HepG2 (cell line): ENCODE measurements at regions not wholly inside any gene's neighbourhood (a gene's known extent, or its start where the extent isn't known, plus 50 kb on each side); places are given as distances from the start of the nearest gene placed in this dataset.

Experiments used
- ATAC-seq: fragments of 200-7000 bp; cut with Tn5 transposase; 3 replicates; pipeline ENCODE4 v1.9.1; 2020; ENCODE audit warnings: mild to moderate bottlenecking, moderate library complexity
- BruUV-seq: library from RNA; stranded (reverse); fragments of 400-500 nt; replicated peaks from 2 replicates; lab custom pipeline; 2021; lab: Mats Ljungman, UMichigan
- CTCF ChIA-PET: fragments of 300-600 bp; formaldehyde crosslinking; extraction: SDS; loops from one replicate; lab custom pipeline; 2021; ENCODE audit warnings: low total read pairs, inconsistent platforms, low intra/inter-chr PET ratio; lab: Yijun Ruan, JAX
- POLR2A ChIA-PET: fragments of 350-600 bp; sonication (Branson Sonifier 250); formaldehyde crosslinking; loops from one replicate; lab custom pipeline; 2020; ENCODE audit warnings: antibody characterized with exemption, inconsistent platforms; lab: Yijun Ruan, JAX
- DNase-seq: peaks from one replicate; pipeline ENCODE4 v3.0.0-alpha.2; 2015; ENCODE audit warnings: low spot score
- FAIRE-seq: peaks from 3 replicates; lab custom pipeline; 2011; peaks lifted over from hg19 to GRCh38; lab: Jason Lieb, UNC
- H2AFZ ChIP-seq: one replicate; pipeline ENCODE4 v1.6.1; 2011; ENCODE audit warnings: low read length, inconsistent platforms
- H3K27ac ChIP-seq: fragments of 300-600 bp; 3 replicates; pipeline ENCODE4 v1.8.0; 2011; ENCODE audit warnings: mixed run types, mild to moderate bottlenecking, mixed read lengths, low read length, inconsistent platforms; ENCODE audit not compliant: insufficient read depth; ENCODE audit errors: extremely low read length
- H3K27me3 ChIP-seq, 2 experiments: fragments of 200-600 bp in 1 of 2; 2 replicates in 1 of 2; 3 replicates in 1 of 2; pipeline versions ENCODE4 v1.6.0 to v1.8.0; 2011; ENCODE audit warnings: low read length in 2 of 2, mild to moderate bottlenecking in 2 of 2, moderate library complexity in 2 of 2, inconsistent platforms in 1 of 2; ENCODE audit not compliant: insufficient read depth in 2 of 2, control insufficient read depth in 1 of 2
- H3K36me3 ChIP-seq, 2 experiments: fragments of 200-600 bp in 1 of 2; replicated peaks in 1 of 2; 2 replicates in 1 of 2; 3 replicates in 1 of 2; pipeline versions ENCODE4 v1.5.1 to v1.8.0; 2011; ENCODE audit warnings: low read length in 2 of 2, inconsistent platforms in 1 of 2; ENCODE audit not compliant: insufficient read depth in 2 of 2, control insufficient read depth in 1 of 2
- H3K4me1 ChIP-seq: 2 replicates; pipeline ENCODE4 v1.5.1; 2012; ENCODE audit warnings: low read length, inconsistent platforms; ENCODE audit not compliant: insufficient read depth
- H3K4me2 ChIP-seq: 2 replicates; pipeline ENCODE4 v1.6.0; 2011; ENCODE audit warnings: low read depth, low read length, inconsistent platforms
- H3K4me3 ChIP-seq, 3 experiments: fragments of 200-600 bp in 1 of 3; sonication (generic), shearing (Covaris generic) in 1 of 3; replicated peaks in 1 of 3; 2 replicates each; pipeline ENCODE4 v1.5.1; 2011 to 2016; ENCODE audit warnings: low read length in 3 of 3, inconsistent platforms in 2 of 3, low read depth in 2 of 3, mild to moderate bottlenecking in 2 of 3, control low read depth in 1 of 3, mixed read lengths in 1 of 3; ENCODE audit not compliant: insufficient read depth in 1 of 3
- H3K79me2 ChIP-seq: one replicate; pipeline ENCODE4 v1.6.1; 2011; ENCODE audit warnings: low read length, inconsistent platforms; ENCODE audit not compliant: insufficient read depth
- H3K9ac ChIP-seq: 2 replicates; pipeline ENCODE4 v1.6.0; 2011; ENCODE audit warnings: mild to moderate bottlenecking, low read depth, low read length, inconsistent platforms; ENCODE audit not compliant: insufficient read depth
- H3K9me3 ChIP-seq: 2 replicates; pipeline ENCODE4 v1.5.1; 2012; ENCODE audit warnings: mild to moderate bottlenecking, low read length
- H4K20me1 ChIP-seq: 2 replicates; pipeline ENCODE4 v1.6.0; 2011; ENCODE audit warnings: inconsistent platforms, mild to moderate bottlenecking, low read length, moderate library complexity; ENCODE audit not compliant: insufficient read depth
- CEBPB ChIP-seq: IDR thresholded peaks from 2 replicates; pipeline ENCODE4 v1.6.1; 2011; ENCODE audit warnings: low read depth, low read length, improper control_type of control experiment, borderline replicate concordance
- MIER3 ChIP-seq: IDR thresholded peaks from 2 replicates; pipeline ENCODE4 v1.6.1; 2016; ENCODE audit warnings: missing compliant biosample characterization, borderline replicate concordance
- MXD4 ChIP-seq: IDR thresholded peaks from 2 replicates; pipeline ENCODE4 v1.6.1; 2016; ENCODE audit warnings: mild to moderate bottlenecking, missing biosample characterization, missing genetic modification reagents
- PAX8 ChIP-seq: sonication (generic); formaldehyde crosslinking; IDR thresholded peaks from 2 replicates; pipeline ENCODE4 v1.8.0; 2022; ENCODE audit warnings: mild to moderate bottlenecking, missing genetic modification reagents, borderline replicate concordance
- PHF8 ChIP-seq: sonication (generic); formaldehyde crosslinking; IDR thresholded peaks from 2 replicates; pipeline ENCODE4 v1.5.0; 2020; ENCODE audit warnings: missing genetic modification reagents
- RCOR2 ChIP-seq: IDR thresholded peaks from 2 replicates; pipeline ENCODE4 v1.6.1; 2016; ENCODE audit warnings: missing biosample characterization, missing genetic modification reagents
- SMARCC2 ChIP-seq: fragments of 450-650 bp; IDR thresholded peaks from 2 replicates; pipeline ENCODE4 v1.6.1; 2017; ENCODE audit warnings: antibody characterized with exemption, mild to moderate bottlenecking
- TBX3 ChIP-seq: fragments of 450-650 bp; IDR thresholded peaks from 2 replicates; pipeline ENCODE4 v1.6.1; 2017; ENCODE audit warnings: antibody characterized with exemption, mild to moderate bottlenecking, inconsistent platforms, borderline replicate concordance
- ZBTB8A ChIP-seq: sonication (generic); formaldehyde crosslinking; IDR thresholded peaks from 2 replicates; pipeline ENCODE4 v1.4.0; 2020; ENCODE audit warnings: mild to moderate bottlenecking, low read depth, missing genetic modification reagents, borderline replicate concordance
- ZFP82 ChIP-seq: sonication (generic); formaldehyde crosslinking; IDR thresholded peaks from 2 replicates; pipeline ENCODE4 v1.5.1; 2020; ENCODE audit warnings: mild to moderate bottlenecking, missing genetic modification reagents, borderline replicate concordance
- WGBS: methylation state at CpG from one replicate; pipeline ENCODE4 v1.1.6; 2017; ENCODE audit warnings: low lambda C conversion rate; 5-methylcytosine and 5-hydroxymethylcytosine counted together
- in situ Hi-C: cut with HindIII; loops from 2 replicates; pipeline ENCODE4 v1.10.0; 2017; ENCODE audit warnings: low pct_unique_long_range_greater_than_20kb; ENCODE audit not compliant: extremely low pct_ligation_motif_present
- intact Hi-C: fragments of 100-400 bp; cut with micrococcal nuclease; formaldehyde crosslinking; loops from one replicate; pipeline ENCODE4 v1.10.0; 2022; ENCODE audit not compliant: unreplicated experiment
- TF ChIP-seq, protein P1 (sequence below): sonication (generic); formaldehyde crosslinking; IDR thresholded peaks from 2 replicates; pipeline ENCODE4 v1.4.0; 2020; ENCODE audit warnings: mild to moderate bottlenecking, missing genetic modification reagents
- TF ChIP-seq, protein P2 (sequence below): sonication (generic); formaldehyde crosslinking; IDR thresholded peaks from 2 replicates; pipeline ENCODE4 v1.8.0; 2022; ENCODE audit warnings: mild to moderate bottlenecking, missing genetic modification reagents, moderate library complexity
- TF ChIP-seq, protein P3 (sequence below): sonication (generic); formaldehyde crosslinking; conservative IDR thresholded peaks from 2 replicates; pipeline ENCODE4 v1.8.0; 2022; ENCODE audit warnings: missing genetic modification reagents

DNA sequence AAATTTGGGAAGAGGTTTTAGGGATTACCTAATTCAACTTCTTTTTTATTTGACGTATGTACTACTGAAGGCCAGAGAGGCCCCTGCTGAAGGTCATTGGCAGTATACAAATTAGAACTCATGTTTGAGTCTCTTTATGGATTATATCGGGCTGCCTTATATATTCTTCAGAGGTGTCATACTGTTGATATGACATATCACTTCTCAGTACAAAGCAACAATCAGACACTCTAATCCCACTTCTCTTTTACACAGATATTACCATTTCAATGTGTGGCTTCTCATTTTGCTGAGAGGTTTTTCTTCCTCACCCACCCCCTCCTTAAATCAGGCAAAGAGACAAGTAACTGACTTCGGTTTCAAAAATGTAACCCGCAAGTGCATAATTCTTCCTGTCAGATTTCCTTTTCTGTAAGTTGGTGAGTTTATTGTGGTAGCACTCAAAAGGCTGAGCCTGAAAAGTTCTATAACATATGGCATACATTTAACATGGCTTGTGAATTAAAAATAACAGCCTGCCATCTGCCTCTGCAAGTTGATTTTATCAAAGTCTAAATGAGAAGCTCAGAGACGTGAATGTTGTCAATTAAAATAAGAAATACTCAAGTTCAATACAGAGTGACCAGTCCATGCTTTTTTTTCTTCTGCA is 163.6 kb upstream of the RORB start (continued):
- no peak for TF ChIP-seq PHF8 (CRISPR knock-in tag)
- TF ChIP-seq MIER3 (CRISPR knock-in tag) = no peak
- no peak for TF ChIP-seq MXD4 (CRISPR knock-in tag)

DNA sequence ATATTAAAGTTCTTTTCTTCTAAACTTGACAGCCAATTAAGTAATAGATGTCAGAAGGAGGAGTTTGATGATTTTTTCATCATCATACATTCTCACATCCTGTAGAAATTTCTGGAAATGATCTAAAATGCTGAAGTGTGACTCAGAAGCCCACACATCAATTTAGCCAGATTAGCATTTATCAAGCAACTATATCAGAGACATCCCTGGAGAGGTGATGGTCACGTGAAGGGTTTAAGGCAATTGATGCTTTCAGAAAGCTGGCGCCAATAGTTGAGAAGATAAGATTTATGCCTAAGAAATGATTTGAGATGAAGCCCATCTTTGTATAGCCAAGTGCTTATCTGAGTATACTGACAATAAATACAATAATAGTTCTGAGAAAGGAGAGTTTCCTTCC is 162.9 kb upstream of the RORB start:
- H4K20me1 ChIP-seq = no peaks in the 10 kb centered on the region
- no peaks in the 10 kb centered on the region for H3K9me3 ChIP-seq
- in situ Hi-C loops = no loop called here
- no peaks in the 10 kb centered on the region for H3K27me3 ChIP-seq
- no peak overlapping the region for H2AFZ ChIP-seq
- H3K36me3 ChIP-seq = no peaks in the 10 kb centered on the region
- no peak overlapping the region for H3K4me3 ChIP-seq
- ATAC-seq (no peak), DNase-seq (no peak), FAIRE-seq (no peak)
- intact Hi-C loops = no loop called here
- no peak overlapping the region for H3K4me2 ChIP-seq
- POLR2A ChIA-PET = no interaction called here
- no peaks in the 10 kb centered on the region for H3K79me2 ChIP-seq
- H3K27ac ChIP-seq = no peak overlapping the region
- H3K4me1 ChIP-seq = no peaks in the 10 kb centered on the region
- WGBS = 2% methylated on average over 2 of the region's 2 CpGs
- CTCF ChIA-PET = no interaction called here
- H3K9ac ChIP-seq = no peak overlapping the region
- no TSS peak for BruUV-seq
- TF ChIP-seq RCOR2 (CRISPR knock-in tag) (no peak), CEBPB (no peak), SMARCC2 (no peak), TBX3 (no peak), PAX8 (CRISPR knock-in tag) (no peak), ZBTB8A (CRISPR knock-in tag) (no peak), ZFP82 (CRISPR knock-in tag) (no peak)
- TF ChIP-seq, protein P1, sequence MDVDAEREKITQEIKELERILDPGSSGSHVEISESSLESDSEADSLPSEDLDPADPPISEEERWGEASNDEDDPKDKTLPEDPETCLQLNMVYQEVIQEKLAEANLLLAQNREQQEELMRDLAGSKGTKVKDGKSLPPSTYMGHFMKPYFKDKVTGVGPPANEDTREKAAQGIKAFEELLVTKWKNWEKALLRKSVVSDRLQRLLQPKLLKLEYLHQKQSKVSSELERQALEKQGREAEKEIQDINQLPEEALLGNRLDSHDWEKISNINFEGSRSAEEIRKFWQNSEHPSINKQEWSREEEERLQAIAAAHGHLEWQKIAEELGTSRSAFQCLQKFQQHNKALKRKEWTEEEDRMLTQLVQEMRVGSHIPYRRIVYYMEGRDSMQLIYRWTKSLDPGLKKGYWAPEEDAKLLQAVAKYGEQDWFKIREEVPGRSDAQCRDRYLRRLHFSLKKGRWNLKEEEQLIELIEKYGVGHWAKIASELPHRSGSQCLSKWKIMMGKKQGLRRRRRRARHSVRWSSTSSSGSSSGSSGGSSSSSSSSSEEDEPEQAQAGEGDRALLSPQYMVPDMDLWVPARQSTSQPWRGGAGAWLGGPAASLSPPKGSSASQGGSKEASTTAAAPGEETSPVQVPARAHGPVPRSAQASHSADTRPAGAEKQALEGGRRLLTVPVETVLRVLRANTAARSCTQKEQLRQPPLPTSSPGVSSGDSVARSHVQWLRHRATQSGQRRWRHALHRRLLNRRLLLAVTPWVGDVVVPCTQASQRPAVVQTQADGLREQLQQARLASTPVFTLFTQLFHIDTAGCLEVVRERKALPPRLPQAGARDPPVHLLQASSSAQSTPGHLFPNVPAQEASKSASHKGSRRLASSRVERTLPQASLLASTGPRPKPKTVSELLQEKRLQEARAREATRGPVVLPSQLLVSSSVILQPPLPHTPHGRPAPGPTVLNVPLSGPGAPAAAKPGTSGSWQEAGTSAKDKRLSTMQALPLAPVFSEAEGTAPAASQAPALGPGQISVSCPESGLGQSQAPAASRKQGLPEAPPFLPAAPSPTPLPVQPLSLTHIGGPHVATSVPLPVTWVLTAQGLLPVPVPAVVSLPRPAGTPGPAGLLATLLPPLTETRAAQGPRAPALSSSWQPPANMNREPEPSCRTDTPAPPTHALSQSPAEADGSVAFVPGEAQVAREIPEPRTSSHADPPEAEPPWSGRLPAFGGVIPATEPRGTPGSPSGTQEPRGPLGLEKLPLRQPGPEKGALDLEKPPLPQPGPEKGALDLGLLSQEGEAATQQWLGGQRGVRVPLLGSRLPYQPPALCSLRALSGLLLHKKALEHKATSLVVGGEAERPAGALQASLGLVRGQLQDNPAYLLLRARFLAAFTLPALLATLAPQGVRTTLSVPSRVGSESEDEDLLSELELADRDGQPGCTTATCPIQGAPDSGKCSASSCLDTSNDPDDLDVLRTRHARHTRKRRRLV = no peak
- TF ChIP-seq, protein P2, sequence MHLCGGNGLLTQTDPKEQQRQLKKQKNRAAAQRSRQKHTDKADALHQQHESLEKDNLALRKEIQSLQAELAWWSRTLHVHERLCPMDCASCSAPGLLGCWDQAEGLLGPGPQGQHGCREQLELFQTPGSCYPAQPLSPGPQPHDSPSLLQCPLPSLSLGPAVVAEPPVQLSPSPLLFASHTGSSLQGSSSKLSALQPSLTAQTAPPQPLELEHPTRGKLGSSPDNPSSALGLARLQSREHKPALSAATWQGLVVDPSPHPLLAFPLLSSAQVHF (CRISPR knock-in tag) = no peak
- TF ChIP-seq, protein P3, sequence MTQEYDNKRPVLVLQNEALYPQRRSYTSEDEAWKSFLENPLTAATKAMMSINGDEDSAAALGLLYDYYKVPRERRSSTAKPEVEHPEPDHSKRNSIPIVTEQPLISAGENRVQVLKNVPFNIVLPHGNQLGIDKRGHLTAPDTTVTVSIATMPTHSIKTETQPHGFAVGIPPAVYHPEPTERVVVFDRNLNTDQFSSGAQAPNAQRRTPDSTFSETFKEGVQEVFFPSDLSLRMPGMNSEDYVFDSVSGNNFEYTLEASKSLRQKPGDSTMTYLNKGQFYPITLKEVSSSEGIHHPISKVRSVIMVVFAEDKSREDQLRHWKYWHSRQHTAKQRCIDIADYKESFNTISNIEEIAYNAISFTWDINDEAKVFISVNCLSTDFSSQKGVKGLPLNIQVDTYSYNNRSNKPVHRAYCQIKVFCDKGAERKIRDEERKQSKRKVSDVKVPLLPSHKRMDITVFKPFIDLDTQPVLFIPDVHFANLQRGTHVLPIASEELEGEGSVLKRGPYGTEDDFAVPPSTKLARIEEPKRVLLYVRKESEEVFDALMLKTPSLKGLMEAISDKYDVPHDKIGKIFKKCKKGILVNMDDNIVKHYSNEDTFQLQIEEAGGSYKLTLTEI (CRISPR knock-in tag) = no peak
